ENCODE measurements at regions not wholly inside any gene's neighbourhood (a gene's known extent, or its start where the extent isn't known, plus 50 kb on each side); places are given as distances from the start of the nearest gene placed in this dataset.

DNA sequence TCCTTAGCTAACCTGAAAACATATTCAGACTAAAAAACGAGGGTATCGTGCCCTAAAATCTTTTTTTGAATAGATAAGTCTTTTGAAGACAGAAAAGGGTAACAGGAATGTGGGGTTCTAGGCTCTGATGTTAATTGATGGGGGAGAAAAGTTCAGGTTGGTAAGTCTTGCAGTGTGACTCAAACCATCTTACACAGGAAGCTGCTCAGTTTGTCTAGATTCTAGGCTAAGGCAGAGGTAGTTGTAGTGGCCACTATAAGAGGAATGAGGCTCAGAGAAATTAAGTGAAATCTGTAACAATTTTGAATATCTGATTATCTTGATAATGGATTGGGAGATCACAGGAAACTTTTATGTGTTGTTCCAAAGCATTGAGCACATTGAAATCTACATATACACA, 267.9 kb downstream of the PDCD6IP start:
- Histone ChIP-seq H3K4me3 (ENCODE audit: low read length) (no peak overlapping the region), H3K79me2 (replicated peaks; ENCODE audit: insufficient read depth, low read length) (no peaks in the 10 kb centered on the region), H3K27ac (ENCODE audit: low read length) (peak overlapping the region; percentile 93), H2AFZ (ENCODE audit: low read depth, low read length) (no peak overlapping the region), H3K36me3 (ENCODE audit: insufficient read depth, low read length) (no peaks in the 10 kb centered on the region), H3K27me3 (ENCODE audit: insufficient read depth, low read depth, low read length) (no peaks in the 10 kb centered on the region), H3F3A (ENCODE audit: insufficient read depth, low read length, poor library complexity, severe bottlenecking) (peaks cover 6% of the 10 kb centered on the region), H3K9me2 (ENCODE audit: insufficient read depth, low read length) (no peaks in the 10 kb centered on the region), H3K9ac (ENCODE audit: low read length) (no peak overlapping the region), H3K9me3 (ENCODE audit: low read length) (no peaks in the 10 kb centered on the region), H4K20me1 (ENCODE audit: insufficient read depth) (no peaks in the 10 kb centered on the region), H3K4me2 (ENCODE audit: low read length) (no peak overlapping the region)
- TF ChIP-seq EZH2 (IDR thresholded peaks at IDR 0.05; ENCODE audit: borderline replicate concordance, insufficient read depth, low read length, poor library complexity, severe bottlenecking): no peak
- no peak for TF ChIP-seq SMC3 (conservative IDR thresholded peaks at IDR 0.05; ENCODE audit: poor library complexity)
- no peak for TF ChIP-seq EP300 (conservative IDR thresholded peaks at IDR 0.05; ENCODE audit: poor library complexity, severe bottlenecking)
- no peak for TF ChIP-seq MXI1 (conservative IDR thresholded peaks at IDR 0.05; ENCODE audit: poor library complexity, severe bottlenecking)

DNA sequence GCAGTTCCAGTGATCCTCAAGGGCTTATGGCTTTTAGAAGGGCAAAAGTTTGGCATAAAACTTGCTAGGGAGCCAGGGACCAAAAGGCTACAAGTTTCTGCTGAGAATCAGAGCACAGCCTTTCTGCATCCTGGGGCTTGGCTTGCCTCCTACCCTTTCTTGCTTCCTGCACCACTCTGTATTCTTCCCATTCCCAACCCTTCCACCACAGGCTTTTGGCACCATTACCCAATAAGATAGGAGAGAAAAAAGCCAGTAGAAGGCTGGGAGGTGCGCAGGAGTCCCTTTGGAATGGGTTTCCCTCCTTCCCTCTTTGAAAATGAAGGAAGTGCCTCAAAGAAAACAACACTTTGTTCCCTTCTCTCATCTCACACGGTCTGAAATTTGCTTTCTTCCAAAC, 268.6 kb downstream of the PDCD6IP start:
- H3K9ac ChIP-seq (ENCODE audit: low read length): peak overlapping the region; percentile 66
- H3K36me3 ChIP-seq (ENCODE audit: insufficient read depth, low read length): no peaks in the 10 kb centered on the region
- H3K9me2 ChIP-seq (ENCODE audit: insufficient read depth, low read length): no peaks in the 10 kb centered on the region
- H3K4me3 ChIP-seq (ENCODE audit: low read length): peak overlapping the region; percentile 33
- H3K27ac ChIP-seq (ENCODE audit: low read length): peak overlapping the region; percentile 93
- H4K20me1 ChIP-seq (ENCODE audit: insufficient read depth): no peaks in the 10 kb centered on the region
- no peaks in the 10 kb centered on the region for H3K9me3 ChIP-seq (ENCODE audit: low read length)
- peaks cover 6% of the 10 kb centered on the region for H3F3A ChIP-seq (ENCODE audit: insufficient read depth, low read length, poor library complexity, severe bottlenecking)
- no peaks in the 10 kb centered on the region for H3K27me3 ChIP-seq (ENCODE audit: insufficient read depth, low read depth, low read length)
- peak overlapping the region; percentile 87 for H2AFZ ChIP-seq (ENCODE audit: low read depth, low read length)
- no peak overlapping the region for H3K4me2 ChIP-seq (ENCODE audit: low read length)
- no peaks in the 10 kb centered on the region for H3K79me2 ChIP-seq (replicated peaks; ENCODE audit: insufficient read depth, low read length)
- TF ChIP-seq, protein P1, sequence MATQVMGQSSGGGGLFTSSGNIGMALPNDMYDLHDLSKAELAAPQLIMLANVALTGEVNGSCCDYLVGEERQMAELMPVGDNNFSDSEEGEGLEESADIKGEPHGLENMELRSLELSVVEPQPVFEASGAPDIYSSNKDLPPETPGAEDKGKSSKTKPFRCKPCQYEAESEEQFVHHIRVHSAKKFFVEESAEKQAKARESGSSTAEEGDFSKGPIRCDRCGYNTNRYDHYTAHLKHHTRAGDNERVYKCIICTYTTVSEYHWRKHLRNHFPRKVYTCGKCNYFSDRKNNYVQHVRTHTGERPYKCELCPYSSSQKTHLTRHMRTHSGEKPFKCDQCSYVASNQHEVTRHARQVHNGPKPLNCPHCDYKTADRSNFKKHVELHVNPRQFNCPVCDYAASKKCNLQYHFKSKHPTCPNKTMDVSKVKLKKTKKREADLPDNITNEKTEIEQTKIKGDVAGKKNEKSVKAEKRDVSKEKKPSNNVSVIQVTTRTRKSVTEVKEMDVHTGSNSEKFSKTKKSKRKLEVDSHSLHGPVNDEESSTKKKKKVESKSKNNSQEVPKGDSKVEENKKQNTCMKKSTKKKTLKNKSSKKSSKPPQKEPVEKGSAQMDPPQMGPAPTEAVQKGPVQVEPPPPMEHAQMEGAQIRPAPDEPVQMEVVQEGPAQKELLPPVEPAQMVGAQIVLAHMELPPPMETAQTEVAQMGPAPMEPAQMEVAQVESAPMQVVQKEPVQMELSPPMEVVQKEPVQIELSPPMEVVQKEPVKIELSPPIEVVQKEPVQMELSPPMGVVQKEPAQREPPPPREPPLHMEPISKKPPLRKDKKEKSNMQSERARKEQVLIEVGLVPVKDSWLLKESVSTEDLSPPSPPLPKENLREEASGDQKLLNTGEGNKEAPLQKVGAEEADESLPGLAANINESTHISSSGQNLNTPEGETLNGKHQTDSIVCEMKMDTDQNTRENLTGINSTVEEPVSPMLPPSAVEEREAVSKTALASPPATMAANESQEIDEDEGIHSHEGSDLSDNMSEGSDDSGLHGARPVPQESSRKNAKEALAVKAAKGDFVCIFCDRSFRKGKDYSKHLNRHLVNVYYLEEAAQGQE (IDR thresholded peaks at IDR 0.05; ENCODE audit: borderline replicate concordance): no peak
- no peak for TF ChIP-seq EZH2 (IDR thresholded peaks at IDR 0.05; ENCODE audit: borderline replicate concordance, insufficient read depth, low read length, poor library complexity, severe bottlenecking)
- TF ChIP-seq, protein P2, sequence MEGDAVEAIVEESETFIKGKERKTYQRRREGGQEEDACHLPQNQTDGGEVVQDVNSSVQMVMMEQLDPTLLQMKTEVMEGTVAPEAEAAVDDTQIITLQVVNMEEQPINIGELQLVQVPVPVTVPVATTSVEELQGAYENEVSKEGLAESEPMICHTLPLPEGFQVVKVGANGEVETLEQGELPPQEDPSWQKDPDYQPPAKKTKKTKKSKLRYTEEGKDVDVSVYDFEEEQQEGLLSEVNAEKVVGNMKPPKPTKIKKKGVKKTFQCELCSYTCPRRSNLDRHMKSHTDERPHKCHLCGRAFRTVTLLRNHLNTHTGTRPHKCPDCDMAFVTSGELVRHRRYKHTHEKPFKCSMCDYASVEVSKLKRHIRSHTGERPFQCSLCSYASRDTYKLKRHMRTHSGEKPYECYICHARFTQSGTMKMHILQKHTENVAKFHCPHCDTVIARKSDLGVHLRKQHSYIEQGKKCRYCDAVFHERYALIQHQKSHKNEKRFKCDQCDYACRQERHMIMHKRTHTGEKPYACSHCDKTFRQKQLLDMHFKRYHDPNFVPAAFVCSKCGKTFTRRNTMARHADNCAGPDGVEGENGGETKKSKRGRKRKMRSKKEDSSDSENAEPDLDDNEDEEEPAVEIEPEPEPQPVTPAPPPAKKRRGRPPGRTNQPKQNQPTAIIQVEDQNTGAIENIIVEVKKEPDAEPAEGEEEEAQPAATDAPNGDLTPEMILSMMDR (IDR thresholded peaks at IDR 0.05; ENCODE audit: poor library complexity, severe bottlenecking): no peak
- no peak for TF ChIP-seq MXI1 (conservative IDR thresholded peaks at IDR 0.05; ENCODE audit: poor library complexity, severe bottlenecking)
- no peak for TF ChIP-seq POLR2AphosphoS5 (IDR thresholded peaks at IDR 0.05)
- TF ChIP-seq TAF1 (IDR thresholded peaks at IDR 0.05; ENCODE audit: low read depth): no peak
- TF ChIP-seq EP300 (conservative IDR thresholded peaks at IDR 0.05; ENCODE audit: poor library complexity, severe bottlenecking): no peak
- no peak for TF ChIP-seq SMC3 (conservative IDR thresholded peaks at IDR 0.05; ENCODE audit: poor library complexity)
- TF ChIP-seq RAD21 (conservative IDR thresholded peaks at IDR 0.05): no peak

All from neural cell (in vitro differentiated cells).